ENCODE measurements at regions not wholly inside any gene's neighbourhood (a gene's known extent, or its start where the extent isn't known, plus 50 kb on each side); places are given as distances from the start of the nearest gene placed in this dataset.

DNA sequence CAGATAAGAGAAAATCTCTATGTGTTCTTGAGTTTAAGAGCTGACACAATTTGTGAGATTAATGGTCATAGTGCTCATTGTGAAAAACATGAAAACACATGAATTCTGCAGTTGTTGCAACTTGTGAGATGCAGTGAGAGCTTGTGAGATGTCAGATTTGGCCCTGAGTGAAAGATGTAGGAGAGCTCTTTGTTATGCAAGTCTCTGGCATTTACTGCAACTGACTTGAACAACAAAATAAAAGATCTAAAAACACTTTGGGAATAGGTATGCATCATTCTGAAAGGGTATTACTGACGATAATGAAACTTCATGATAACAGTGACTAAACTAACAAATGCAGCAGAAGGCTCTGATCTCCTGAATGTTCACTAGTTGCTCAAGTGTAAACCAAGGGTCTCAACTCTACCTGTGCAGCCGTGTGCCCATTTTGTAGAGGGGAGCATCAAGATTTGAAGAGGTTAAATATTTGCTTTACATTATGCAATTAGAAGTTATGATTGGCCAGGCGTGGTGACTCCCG, 50.8 kb upstream of the SMIM36 start:
- no peak overlapping the region for H3K4me3 ChIP-seq (ENCODE audit: low read depth, low read length)
- no peak for DNase-seq (ENCODE audit: low read depth)
- TF ChIP-seq, protein P1, sequence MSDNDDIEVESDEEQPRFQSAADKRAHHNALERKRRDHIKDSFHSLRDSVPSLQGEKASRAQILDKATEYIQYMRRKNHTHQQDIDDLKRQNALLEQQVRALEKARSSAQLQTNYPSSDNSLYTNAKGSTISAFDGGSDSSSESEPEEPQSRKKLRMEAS (IDR thresholded peaks at IDR 0.05; ENCODE audit: low read depth, low read length): no peak

DNA sequence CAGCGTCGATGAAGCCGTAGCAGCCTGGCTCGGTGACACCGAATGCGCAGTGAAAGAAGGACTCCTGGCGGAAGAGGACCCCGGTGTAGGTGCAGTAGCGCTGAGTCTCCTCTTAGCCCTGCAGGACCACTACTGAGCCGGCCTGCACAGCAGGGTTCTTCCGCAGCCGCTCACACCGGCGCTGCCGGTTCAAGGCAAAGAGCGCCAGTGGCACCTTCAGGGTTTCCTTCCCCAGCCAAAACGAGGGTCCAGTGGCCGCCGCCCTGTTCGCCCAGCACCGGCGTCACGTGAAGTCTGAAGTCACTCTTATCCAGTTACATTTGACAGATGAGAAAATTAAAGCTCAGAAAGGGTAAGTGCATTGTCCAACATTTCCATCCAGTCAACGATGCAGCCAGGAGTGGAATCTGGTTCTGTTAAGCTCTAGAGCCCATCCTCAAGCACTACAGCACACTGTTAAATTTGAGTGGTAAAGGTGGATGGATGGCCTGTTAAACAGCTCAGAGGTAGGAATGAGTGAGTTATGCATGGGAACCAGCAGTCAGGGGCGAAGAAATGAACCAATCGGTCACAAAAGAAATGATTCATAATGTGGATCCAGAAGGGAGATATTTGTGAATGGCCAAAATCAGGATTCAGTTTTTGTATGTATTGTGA, 50.2 kb upstream of the SMIM36 start:
- no peak for TF ChIP-seq MYC (IDR thresholded peaks at IDR 0.05; ENCODE audit: low read depth, low read length)
- no peak for TF ChIP-seq POLR2A (IDR thresholded peaks at IDR 0.05; ENCODE audit: extremely low read depth, insufficient read length)
- TF ChIP-seq, protein P1 (IDR thresholded peaks at IDR 0.05; ENCODE audit: low read depth, low read length): no peak
- TF ChIP-seq, protein P2, sequence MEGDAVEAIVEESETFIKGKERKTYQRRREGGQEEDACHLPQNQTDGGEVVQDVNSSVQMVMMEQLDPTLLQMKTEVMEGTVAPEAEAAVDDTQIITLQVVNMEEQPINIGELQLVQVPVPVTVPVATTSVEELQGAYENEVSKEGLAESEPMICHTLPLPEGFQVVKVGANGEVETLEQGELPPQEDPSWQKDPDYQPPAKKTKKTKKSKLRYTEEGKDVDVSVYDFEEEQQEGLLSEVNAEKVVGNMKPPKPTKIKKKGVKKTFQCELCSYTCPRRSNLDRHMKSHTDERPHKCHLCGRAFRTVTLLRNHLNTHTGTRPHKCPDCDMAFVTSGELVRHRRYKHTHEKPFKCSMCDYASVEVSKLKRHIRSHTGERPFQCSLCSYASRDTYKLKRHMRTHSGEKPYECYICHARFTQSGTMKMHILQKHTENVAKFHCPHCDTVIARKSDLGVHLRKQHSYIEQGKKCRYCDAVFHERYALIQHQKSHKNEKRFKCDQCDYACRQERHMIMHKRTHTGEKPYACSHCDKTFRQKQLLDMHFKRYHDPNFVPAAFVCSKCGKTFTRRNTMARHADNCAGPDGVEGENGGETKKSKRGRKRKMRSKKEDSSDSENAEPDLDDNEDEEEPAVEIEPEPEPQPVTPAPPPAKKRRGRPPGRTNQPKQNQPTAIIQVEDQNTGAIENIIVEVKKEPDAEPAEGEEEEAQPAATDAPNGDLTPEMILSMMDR (IDR thresholded peaks at IDR 0.05; ENCODE audit: low read depth, low read length): no peak
- DNase-seq (ENCODE audit: low read depth): no peak

More for the DNA sequence above, 50.2 kb upstream of the SMIM36 start:
- H3K4me3 ChIP-seq (ENCODE audit: low read depth, low read length): no peak overlapping the region
